ENCODE measurements at regions not wholly inside any gene's neighbourhood (a gene's known extent, or its start where the extent isn't known, plus 50 kb on each side); places are given as distances from the start of the nearest gene placed in this dataset.
"Not testable (repeated sequence)": the region's sequence is repeated elsewhere in the genome, so short reads cannot be mapped to it uniquely, and the experiment has no call there.

DNA sequence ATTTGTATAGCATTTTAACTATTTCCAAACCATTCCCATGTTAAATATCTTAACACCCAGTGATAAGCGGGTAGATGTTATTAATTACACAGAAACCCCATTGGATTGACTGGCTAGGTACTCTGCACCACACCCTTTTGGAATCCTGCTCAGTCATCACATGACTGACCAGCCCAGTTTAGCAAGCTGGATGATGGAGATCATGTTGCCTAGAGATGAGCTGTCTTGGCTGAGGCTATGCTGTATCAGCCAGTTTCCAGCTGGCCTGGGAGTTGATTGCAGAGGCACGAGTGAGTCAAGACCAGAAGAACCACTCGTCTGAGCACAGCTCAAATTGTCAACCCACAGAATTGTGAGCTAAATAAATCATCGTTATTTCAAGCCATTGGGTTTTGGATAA lies 124.6 kb downstream of the ZNF621 start:
- no peak for DNase-seq

DNA sequence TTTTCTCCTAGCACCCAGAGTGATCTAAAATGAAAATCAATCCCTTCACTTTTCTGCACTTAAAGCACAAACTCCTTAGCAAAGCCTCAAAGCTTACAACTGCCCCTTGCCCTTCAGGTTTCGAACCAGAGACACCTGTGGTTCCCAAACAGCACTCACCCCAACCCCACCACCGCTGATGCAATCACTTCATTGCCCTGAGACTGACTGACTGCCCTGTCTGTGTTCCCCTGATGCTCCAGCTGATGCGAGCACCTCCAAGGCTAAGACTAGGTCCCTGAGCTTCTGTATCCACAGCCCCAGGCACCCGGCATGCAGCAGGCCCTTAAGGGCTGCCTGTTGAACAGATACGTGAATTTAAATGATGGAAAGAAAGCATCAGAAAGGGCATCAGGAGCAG lies 127.3 kb downstream of the ZNF621 start:
- DNase-seq, result no peak

DNA sequence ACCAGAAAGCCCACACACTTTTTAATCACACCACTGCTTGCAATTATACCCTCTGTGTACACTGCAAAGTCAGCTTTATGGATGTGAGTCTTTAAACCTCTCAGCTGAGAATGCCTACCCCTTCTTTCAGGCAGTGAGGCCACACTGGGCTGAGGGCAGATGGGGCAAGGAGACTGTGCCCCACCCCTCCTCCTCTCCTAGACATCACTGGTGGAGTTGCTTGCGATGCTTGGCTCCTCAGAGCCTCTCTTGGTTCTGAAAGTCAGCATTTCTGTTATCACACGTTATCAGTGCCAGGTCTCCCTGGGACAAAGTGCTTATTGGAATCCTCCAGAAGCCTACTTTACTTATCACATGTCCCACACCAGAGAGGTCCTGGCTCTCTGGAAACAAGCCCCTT lies 128.2 kb downstream of the ZNF621 start:
- DNase-seq, result no peak

DNA sequence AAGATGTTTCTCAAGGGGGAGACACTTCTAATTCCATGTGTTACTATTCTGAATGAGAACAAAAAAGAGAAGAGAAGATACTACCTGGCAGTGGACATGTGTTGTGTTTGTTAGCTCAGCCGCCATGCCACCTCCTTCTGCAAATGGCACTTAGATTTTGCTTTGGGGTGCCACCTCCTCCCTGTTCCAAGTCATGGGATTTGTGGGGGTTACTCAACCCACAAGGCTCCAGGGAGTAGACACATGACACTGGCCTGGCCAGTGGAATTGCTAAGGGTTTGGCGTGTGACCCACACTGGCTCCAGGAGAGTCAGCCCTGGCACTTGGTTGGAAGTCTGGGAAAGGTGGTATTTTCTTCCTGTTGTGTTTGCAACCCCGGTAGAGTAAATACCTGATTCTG lies 129.1 kb downstream of the ZNF621 start:
- DNase-seq, result no peak

DNA sequence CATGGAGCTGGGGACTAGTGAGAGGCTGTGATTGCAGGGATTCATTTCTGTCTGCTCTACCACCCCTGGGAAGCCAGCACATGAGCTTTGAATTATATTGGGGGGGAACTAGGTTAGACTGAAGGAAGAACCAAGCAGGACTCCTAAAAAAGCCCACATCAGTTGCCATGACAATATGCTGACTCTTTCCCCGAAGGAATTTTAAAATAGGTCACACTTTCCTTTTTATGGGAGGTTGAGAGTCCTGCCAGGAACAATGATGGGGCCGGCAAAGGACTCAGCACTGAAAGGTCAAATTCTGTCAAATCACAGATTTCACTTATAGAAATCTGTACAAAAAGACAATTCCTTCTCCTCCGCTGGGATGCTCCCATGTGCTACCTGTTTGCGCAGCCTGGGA lies 130.8 kb downstream of the ZNF621 start:
- no peak for DNase-seq

DNA sequence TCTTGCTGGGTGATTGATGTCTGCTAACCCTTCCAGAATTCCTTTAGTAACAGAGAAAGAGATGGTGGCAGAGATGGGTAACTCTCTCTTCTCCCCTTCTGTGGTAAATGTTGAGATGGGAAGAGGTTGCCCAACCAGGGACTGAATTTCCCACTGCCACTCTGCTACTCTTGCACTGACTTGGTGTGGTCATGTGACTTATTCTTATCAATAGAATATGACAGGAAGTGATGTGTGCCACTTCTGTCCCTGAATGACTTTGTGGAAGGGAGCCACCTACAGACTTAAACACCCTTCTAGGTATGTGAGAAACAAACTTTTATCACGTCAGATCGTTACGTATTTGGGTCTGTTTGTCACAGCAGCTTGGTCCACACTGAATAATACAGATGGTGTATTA lies 132.9 kb downstream of the ZNF621 start:
- DNase-seq, result no peak

DNA sequence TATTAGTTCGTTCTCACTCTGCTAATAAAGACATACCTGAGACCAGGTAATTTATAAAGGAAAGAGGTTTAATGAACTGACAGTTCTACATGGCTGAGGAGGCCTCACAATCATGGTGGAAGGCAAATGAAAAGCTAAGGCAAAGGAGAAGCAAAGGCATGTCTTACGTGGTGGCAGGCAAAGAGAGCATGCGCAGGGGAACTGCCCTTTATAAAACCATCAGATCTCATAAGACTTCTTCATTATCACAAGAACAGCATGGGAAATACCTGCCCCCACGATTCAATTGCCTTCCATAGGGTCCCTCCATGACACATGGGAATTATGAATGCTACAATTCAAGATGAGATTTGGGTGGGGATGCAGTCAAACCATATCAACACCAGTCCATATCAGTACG lies 133.5 kb downstream of the ZNF621 start:
- DNase-seq, result no peak

DNA sequence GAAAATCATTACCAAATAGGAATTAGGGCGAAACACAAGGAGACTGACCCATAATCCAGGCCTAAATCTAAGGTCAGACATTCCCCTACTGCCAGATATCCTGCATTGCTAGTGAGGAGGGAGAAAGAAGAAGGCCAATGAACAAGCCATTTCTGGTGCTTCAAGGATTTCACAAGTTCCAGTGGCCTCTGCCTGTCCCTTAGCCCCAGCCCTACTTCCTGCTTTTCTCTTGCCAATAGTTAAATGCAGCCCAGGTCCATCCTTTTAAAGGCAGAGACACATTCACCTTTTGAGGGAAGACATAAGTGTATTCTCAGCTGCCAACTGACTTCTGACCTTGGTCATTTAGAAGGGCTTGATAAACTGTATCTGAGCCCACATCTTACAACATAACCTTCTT lies 135.8 kb downstream of the ZNF621 start:
- no peak for DNase-seq

DNA sequence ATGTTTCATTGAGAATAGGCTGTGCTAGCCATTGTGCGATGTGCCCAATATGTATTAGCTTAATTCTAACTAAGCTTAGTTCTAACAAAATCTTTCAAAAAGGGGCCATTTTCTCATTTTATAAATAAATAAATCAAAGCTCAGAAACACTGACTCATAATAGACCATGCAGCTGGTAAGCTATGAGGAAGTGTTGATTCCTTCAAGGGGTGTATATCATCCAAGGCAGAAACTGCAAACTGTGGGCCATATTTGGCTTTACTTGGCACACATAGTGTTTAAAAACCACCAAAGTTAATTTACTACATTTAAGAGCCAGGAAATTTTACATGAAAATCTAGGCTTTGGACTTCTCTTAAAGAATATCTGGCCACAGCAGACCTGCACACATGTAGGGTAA lies 136.5 kb downstream of the ZNF621 start:
- DNase-seq, result no peak

DNA sequence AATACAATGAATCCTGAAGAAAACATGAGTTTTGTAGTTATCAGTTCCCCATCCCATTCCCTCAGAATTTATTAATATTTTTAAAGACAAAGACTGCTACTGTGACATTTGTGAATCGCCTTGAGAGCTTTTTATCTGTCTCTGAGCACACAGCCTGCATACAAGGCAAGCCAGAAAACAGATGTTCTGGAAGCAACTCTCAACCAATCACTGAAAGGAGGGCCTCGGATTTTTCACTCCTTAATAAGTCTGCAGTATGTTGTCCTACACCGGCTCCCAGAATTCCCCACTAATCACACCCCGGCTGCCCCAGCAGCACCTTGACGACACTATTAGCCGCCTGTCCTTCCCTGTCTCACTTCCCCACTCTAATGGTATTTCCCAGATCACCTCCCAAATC lies 138.5 kb downstream of the ZNF621 start:
- no peak for DNase-seq

DNA sequence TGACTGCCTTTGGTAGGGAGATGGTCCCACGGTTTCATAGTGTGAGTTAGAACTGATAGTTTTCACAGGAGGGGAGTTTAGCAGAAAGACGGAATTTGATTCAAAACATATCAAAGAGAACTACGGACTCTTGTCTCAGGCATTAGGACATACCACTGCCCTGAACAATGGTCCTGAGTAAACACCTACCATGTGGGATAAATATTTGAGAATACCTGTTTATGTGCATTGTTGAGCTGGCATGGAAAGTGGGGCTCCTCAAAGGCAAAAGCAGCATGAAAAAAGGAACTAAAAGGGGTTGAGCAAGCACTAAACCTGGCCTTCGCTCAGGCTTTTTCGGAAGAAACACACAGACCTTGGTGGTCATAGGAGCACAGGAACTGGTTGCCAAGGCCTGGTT lies 144.4 kb downstream of the ZNF621 start:
- no peak for DNase-seq

DNA sequence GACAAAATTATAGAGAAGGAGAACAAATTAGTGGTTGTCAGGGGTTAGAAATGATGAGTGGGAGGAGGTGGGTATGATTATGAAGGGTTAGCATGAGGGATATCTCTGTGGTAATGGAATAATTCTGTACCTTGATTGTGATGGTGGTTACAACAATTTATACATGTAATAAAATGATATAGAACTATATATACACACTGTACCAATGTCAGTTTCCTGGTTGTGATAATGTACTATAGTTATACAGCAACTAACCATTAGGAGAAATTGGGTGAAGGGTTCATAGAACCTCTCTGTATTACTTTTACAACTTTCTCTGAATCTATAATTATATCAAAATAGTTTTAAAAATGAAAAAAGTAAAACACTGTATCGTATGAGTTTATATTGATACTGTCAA lies 148.1 kb downstream of the ZNF621 start:
- no peak for DNase-seq

DNA sequence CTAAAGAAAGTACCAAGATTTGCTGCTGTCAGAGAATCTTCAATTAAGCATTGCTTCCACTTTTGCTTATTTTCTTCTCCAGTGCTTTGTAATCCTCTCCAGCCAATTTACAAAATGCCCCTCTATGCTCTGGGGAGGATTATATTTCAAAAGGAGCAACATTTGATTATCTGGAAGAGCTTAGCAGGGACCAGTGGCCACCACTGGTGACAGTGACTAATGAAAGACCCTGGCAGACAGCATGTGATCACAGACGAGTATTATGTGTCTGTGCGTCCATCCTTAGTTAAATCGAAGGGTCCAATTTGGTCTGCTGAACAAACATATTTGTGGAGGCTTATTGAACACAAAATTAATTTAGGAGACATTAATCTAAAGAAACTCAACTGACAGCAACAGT lies 152.6 kb downstream of the ZNF621 start:
- DNase-seq, result no peak

DNA sequence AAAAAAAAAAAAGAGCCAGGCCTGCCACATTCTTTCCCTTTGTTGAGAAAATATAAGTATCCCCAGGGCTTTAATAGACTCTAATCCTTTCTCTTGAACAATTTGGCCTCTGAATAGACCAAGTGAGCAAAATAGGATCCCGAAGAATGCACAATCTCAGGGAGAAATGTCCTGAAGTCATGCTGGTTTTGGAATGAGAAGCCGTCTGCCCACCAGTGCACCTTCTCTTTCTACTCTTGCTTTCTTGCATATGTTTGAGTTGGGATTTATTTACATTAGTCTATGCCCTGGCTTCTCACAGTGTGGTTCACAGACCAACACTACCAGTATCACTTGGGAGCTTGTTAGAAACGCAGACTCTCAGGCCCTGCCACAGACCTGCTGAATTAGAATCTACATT lies 153.0 kb downstream of the ZNF621 start:
- no peak for DNase-seq

DNA sequence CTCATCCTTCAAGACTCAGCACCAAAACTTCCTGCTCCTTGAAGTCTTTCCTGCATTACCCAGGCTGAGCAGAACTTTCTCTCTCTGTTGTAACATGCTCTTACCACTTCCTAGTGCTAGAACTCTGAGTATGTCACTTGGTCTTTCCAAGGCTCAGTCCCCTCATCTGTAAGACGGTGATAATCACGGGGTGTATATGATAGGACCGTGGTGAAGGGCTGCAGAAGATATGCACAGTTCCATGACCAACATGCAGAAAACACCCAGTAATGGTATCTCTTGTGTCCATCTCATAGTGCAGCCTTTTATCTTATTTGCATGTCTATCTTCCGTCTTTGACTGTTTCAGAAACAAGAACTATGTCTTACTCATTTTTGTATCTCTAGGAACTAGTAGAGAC lies 154.5 kb downstream of the ZNF621 start:
- no peak for DNase-seq

DNA sequence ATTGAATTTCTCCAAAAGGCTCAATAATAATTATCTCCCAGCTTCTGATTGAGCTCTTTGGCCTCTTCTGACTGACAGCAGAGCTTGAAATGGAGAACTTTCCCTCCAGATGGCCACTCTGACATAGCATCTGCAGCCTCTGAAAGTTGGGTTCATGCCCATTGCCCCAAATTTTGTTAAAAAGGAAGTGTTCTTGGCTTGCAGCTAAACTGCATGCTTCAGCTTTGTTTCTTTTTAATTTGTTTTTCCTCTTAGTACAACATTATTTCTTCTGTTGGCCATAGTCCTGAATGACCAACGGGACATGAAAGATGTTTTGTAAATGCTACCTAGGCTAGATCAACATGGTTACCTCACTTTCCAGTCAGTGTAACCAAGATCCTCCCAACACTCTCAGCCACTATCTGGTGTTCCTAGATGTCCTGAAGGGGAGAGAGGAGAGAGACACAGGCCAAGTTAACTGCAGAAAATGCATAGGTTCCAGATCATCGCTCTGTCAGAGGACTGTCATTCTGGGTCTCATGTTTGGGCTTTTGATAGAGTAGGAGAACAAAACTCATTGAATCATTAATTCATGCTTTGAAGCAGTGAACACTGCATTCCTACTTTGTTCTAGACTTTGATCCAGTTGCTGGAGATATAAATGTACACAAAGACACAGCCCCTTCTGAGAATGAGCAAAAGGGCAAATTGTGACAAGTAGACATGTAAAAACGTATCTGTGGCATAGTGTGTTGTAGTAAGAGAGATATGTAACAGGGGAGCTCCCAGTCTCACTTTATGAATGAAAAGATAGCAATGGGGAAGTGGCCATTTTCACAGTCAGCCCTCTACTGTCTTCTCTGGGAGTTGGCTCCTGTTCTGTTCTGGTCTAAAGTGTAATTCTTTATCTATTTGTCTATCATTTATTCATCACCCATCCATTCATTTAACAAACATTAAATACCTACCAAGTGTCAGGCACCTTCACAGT lies 156.2 kb downstream of the ZNF621 start:
- DNase-seq, result peak; percentile 1 to 26

DNA sequence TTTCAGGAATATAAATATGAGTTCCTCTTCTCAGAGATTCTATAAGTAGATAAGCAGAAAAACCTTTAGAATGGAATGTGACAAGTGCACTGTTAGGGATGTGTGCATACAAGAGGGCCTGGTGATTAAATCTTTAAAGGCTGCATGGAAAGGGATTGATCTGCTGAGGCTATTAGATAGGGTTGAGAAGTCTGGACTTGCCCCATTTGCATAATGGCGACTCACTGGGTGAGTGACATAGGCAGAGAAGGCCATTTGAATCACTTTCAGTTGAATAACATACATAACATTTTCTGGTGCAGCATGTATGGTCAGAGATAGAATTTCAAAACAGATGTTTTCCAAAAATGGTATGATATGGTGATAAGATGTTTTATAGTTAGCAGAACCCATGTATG lies 156.9 kb downstream of the ZNF621 start:
- DNase-seq, result no peak

DNA sequence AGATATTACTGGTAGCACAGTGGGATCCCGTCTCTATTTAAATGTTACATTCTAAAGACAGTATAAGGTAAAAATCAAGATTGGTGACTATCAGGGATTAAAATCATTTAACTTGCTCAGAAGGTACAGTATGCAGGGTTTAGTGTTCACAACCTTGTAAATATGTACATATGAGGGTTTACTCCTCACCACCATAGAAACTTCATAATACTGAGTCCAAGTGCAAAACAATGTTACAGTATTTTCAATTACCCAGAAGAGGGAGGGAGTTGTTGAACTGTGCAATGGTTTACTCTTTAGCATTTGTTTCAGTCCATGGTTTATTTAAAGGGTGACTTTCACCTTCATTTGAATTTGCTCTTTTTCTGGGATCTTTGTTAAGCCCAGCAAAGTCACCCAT lies 165.1 kb downstream of the ZNF621 start:
- DNase-seq, result no peak

DNA sequence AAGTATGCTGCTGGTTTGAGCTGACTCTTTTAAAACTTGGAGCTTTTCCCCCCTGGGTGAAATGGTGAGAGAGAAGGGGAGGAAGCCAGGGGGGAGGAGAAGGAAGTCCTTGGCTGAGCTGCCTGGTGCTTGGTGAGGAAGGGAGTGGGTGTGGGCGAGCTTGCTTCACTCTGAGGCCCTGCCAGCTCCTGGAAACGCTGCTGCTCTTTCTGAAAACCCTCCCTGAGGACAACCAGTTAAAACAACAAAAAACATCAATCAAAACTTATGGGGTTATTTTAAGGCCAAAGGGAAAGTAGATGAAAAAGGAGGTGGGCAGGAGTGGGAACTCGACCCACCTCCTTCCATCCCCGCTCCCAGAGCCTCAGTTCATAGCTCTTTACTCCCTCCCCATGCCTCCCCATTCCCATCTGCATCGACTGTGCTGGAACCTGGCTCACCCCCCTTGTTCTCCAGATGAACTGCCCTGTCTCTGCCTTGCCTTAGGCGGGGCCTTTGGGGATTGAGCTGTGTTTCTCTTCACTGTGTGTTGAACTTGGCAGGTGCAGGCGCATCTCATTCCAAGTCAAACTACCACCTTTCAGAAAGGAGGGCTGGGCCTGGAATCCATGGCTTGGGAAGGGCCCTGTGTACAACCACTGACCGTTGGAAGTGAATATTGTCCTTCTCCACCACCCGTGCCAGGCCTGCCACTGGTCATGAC lies 166.1 kb downstream of the ZNF621 start:
- peak in 1 of 2 donors; percentile 40 for DNase-seq

DNA sequence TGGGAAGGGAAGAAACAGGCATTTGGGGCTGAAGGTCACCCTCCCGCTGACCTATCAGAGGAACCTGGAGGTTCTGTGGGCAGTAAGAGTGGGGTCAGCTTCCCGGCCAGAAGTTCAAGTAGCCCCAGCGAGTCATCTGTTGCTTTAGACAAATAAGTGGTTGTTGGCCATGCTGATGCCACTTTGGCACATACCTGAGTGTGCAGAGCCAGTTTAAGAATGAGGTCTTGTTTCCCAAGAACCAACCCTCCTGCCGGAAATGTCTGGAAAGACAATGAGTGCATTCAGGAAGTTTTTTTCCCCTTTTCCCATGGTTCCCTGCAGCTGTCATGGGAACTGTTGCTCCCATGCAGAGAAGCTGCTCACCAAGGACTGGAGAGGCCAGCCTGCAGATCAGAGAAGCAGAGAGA lies 166.7 kb downstream of the ZNF621 start:
- peak in 1 of 2 donors; percentile 16 for DNase-seq

DNA sequence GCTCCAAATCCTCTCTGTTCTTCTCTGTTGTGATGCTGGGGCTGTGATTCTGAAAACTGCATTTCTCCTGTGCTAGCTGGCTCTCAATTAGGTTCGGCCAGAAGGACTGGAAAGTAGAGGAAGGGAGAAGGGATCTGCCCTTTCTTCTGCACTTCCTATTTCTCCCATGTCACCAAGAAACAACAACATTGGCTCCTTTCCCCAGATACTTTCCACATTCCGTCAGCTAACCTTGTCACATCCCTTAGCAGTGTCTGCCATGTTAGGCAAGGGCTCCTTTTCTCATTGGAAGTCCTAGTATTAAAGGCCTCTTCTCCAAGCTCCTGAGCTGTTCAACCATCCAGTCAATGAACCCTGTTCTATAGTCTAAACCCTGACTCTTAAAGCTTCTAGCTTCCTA lies 171.1 kb downstream of the ZNF621 start:
- DNase-seq, result no peak

DNA sequence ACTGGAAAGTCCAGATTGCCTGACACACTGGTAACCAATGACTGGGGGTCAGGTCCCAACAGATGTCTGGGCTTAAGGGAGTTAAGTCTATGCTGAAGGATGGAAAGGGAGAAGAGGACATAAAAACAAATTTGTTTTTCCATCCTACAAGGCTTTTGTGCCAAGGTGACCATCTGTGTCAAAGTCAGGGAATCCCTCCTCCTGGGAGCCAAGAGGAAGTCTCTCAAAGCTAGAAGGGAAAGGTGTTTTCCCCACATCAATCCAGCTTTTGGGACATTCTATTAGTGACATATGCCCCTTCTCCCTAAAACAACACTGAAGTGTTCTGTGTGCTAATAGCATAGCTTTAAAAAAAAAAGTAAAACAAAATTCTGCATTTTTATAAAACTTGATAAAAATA lies 173.9 kb downstream of the ZNF621 start:
- DNase-seq, result not testable (repeated sequence)

DNA sequence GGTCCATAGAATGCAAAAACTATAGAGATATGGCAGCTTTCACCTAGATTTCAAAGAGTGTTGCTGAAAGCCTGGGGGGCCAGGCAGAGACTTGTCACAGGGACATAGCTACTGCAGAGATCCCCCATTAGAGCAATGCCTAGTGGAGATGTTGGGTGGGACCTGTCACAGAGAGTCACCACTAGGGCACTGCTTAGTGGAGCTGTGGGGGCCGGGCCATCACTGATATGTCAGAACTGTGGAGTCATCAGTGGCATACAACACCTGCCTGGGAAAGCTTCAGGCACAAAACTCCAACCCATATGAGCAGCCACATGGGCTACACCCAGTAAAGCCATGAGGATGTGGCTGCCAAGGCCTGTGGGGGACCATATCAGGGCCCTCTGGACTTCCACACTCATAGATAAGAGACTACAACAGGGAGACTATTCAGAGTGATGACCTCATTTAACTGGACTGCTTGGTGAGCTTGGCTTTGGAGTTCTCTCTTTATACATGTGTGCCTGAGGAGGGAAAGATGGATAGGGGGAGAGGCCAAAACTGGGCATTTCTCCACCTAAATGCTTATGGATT lies 176.3 kb downstream of the ZNF621 start:
- no peak for DNase-seq

DNA sequence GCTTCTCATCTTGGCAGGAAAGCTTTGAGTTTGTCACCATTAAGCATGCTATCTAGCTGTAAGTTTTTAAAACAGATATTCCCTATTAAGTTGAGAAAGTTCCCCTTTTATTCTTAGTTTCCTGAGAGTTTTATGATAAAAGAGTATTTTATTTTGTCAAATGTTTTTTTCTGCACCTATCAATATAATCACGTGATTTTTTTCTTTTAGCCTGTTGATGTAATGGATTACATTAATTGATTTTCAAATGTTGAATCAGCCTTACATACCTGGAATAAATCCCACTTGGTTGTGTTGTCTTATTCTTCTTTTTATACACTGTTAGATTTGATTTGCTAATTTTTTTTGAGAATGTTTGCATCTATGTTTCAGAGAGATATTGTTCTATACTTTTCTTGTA lies 179.5 kb downstream of the ZNF621 start:
- DNase-seq, result no peak

Measured in hippocampal formation (tissue), 2 donors.